AG04450 (cell line): ENCODE measurements at regions not wholly inside any gene's neighbourhood (a gene's known extent, or its start where the extent isn't known, plus 50 kb on each side); places are given as distances from the start of the nearest gene placed in this dataset.
"Not testable (repeated sequence)": the region's sequence is repeated elsewhere in the genome, so short reads cannot be mapped to it uniquely, and the experiment has no call there.

Experiments
- CTCF ChIA-PET: fragments of 300-600, 350-600 bp; formaldehyde crosslinking; extraction: SDS; loops from one replicate; lab custom pipeline; 2022; ENCODE audit warnings: antibody characterized with exemption, inconsistent platforms; lab: Charles Lee
- POLR2A ChIA-PET: fragments of 350-600 bp; formaldehyde crosslinking; extraction: SDS; loops from one replicate; lab custom pipeline; 2021; ENCODE audit warnings: antibody characterized with exemption, inconsistent platforms; lab: Yijun Ruan, JAX
- DNase-seq: peaks from one replicate; pipeline ENCODE4 v3.0.0-alpha.2; 2011; ENCODE audit warnings: low read depth, low spot score
- H3K27ac ChIP-seq: one replicate; pipeline ENCODE4 v1.5.1; 2012; ENCODE audit warnings: low read depth, low read length, control low read depth
- H3K27me3 ChIP-seq: one replicate; pipeline ENCODE4 v1.6.0; 2012; ENCODE audit warnings: low read length; ENCODE audit not compliant: control insufficient read depth, insufficient read depth
- H3K4me3 ChIP-seq: 2 replicates; pipeline ENCODE4 v1.5.1; 2011; ENCODE audit warnings: mild to moderate bottlenecking, low read depth, low read length, control low read depth
- H3K9me3 ChIP-seq: 2 replicates; pipeline ENCODE4 v1.5.1; 2012; ENCODE audit warnings: low read length; ENCODE audit not compliant: control insufficient read depth, insufficient read depth
- CTCF ChIP-seq: IDR thresholded peaks from 2 replicates; pipeline ENCODE4 v1.5.1; 2011; ENCODE audit warnings: low read depth, low read length, control low read depth, inconsistent platforms

DNA sequence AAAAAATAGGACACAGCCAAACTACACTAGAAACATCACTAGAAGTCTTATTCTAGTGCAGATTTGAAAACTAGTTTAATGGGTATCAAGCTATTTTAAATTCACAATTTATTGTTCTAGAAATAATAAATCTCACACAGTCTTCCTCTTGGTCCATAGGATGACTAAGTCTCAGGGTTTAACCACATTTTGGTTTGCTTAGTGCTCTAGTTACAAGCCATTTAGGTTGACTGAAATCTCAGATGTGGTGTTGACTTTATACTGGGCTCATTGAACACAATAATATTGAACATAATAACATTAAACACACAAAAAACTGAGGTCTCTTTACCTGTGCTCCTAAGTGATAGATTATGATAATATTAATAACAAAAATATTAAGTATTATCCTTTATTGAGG lies 760.3 kb upstream of the CCDC179 start:
- no peak for DNase-seq
- ChIA-PET POLR2A (no interaction called here), CTCF (no interaction called here)
- no peak overlapping the region for H3K4me3 ChIP-seq
- no peak for TF ChIP-seq CTCF
- H3K27me3 ChIP-seq = no peaks in the 10 kb centered on the region
- H3K27ac ChIP-seq = no peak overlapping the region
- no peaks in the 10 kb centered on the region for H3K9me3 ChIP-seq

- TF ChIP-seq CTCF = no peak
- Histone ChIP-seq H3K9me3 (peaks cover under 1% of the 10 kb centered on the region; the same call in 1 of the 2 replicates), H3K27me3 (no peaks in the 10 kb centered on the region), H3K4me3 (no peak overlapping the region), H3K27ac (no peak overlapping the region)
- DNase-seq = no peak
- ChIA-PET POLR2A (no interaction called here), CTCF (no interaction called here)
Observed at GRCh38 chr11:23632293-23632692, 772.0 kb upstream of the CCDC179 start.

DNA sequence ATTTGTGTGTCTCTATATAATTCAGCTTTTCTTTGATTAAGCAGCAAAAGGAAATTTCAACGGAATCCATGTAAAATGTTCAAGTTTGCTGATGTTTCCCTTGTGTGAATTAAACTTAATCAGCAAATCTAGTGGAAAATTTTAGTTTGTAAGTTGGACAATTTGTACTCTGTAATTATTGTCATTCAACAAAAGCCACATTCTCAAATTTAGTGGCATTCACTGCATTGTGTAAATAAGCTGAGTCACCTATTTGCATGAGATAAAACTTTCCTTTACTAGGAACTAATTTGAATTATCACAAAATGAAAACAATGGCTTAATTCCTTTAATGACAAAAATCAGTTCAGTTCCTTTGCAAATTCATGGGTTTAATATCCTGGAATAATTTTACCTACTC lies 784.2 kb upstream of the CCDC179 start:
- CTCF ChIA-PET = no interaction called here
- no peak overlapping the region for H3K27ac ChIP-seq
- no peaks in the 10 kb centered on the region for H3K9me3 ChIP-seq
- POLR2A ChIA-PET = no interaction called here
- H3K27me3 ChIP-seq = no peaks in the 10 kb centered on the region
- DNase-seq = no peak
- no peak overlapping the region for H3K4me3 ChIP-seq
- TF ChIP-seq CTCF = no peak

DNA sequence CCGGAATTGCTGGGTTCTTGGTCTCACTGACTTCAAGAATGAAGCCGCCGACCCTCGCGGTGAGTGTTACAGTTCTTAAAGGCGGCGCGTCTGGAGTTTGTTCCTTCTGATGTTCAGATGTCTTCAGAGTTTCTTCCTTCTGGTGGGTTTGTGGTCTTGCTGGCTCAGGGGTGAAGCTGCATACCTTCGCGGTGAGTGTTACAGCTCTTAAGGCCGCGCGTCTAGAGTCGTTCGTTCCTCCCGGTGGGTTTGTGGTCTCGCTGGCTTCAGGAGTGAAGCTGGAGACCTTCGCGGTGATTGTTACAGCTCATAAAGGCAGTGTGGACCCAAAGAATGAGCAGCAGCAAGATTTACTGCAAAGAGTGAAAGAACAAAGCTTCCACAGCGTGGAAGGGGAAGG lies 792.1 kb upstream of the CCDC179 start:
- CTCF ChIA-PET, H3K4me3 ChIP-seq, H3K27ac ChIP-seq: not testable (repeated sequence)

GRCh38 chr11:23653071-23653675 lies 792.9 kb upstream of the CCDC179 start:
- TF ChIP-seq CTCF = no peak
- H3K27ac ChIP-seq = no peak overlapping the region
- no peaks in the 10 kb centered on the region for H3K27me3 ChIP-seq
- H3K9me3 ChIP-seq = peaks cover 7% of the 10 kb centered on the region
- no peak for DNase-seq
- ChIA-PET POLR2A (no interaction called here), CTCF (no interaction called here)
- no peak overlapping the region for H3K4me3 ChIP-seq

More for the DNA sequence above, 792.1 kb upstream of the CCDC179 start:
- POLR2A ChIA-PET, DNase-seq, H3K27me3 ChIP-seq, H3K9me3 ChIP-seq: not testable (repeated sequence)
